T-helper 1 cell treated with Interleukin-12 subunit alpha and Interleukin-12 subunit beta and Interleukin-4 antibody, amounts not matched to agents 30 ng/mL and 1 ng/mL, for 36 hours (primary cell): ENCODE measurements at regions not wholly inside any gene's neighbourhood (a gene's known extent, or its start where the extent isn't known, plus 50 kb on each side); places are given as distances from the start of the nearest gene placed in this dataset.

Source experiments
- intact Hi-C: fragments of 100-400 bp; cut with micrococcal nuclease; formaldehyde crosslinking; loops from one replicate; pipeline ENCODE4 v1.15.1; 2024

DNA sequence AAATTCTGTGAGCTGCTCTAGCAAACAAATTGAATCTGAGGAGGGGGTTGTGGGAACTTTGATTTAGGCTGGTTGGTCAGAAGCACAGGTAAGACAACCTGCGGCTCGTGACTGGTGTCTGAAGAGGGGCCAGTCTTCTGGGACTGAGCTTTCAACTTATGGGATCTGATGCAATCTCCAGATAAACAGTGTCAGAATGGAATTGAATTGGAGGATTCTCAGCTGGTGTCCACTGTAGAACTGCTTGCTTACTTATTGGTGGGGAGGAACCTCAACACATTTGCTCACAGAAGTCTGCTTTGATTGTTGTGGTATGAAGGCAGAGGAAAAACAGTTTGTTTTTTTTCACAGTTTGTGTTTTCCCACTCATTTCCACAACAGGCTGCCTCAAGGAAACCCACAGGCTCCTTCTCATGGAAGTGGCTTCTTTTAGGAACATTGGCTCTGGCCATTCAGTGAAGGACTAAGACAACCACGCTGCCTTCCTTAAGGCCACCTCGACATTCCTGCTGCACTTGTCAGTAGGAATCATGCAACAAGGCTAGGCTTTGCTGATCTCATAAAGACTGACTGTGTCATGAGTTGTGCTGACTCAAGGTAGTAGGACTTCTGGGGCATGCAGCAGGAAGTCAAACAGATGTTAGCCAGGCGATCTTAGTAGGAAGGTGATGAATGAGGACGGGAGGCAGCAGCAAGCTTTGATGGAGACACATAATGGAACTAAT, 104.7 kb downstream of the TSN start:
- intact Hi-C loops: no loop called here

DNA sequence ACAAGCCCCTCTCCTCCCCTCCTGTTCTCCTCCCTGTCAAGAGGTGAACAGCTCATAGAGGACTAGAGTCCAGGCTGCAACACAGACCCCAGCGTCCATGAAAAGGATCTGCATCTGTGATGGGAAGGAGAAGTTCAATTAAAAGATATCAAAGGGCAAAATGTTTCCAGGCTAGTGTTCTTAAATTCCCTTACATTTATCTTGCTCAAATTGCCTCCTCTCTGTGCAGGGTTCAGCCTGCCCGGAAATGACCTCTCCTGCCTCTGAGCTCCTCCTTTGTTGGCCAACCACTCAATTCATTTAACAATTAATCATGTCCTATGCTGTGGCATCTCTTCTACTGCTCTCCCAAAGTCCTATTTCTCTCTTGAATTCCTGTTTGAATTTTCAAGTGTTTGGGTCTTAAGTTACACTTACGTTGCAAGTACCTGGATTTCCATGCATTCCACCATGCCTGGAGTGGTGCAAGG, 105.3 kb downstream of the TSN start:
- intact Hi-C loops: no loop called here

DNA sequence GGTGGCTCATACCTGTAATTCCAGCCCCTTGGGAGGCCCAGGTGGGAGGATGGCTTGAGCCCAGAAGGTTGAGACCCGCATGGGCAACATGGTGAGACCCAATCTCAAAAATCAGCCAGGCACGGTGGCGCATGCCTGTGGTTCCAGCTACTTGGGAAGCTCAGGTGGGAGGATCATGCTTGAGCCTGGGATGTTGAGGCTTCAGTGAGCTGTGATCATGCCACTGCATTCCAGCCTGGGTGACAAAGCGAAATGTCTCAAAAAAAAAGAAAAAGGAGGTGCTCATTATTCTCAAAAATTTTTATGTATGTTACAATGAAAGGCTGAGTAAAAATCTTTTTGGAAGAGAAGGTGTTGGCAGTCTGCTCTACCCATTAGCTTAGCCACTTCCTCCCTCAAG, 106.8 kb downstream of the TSN start:
- intact Hi-C loops: no loop called here

- intact Hi-C loops: no loop called here
Measured at GRCh38 chr2:121865914-121866313, 110.5 kb downstream of the TSN start.

DNA sequence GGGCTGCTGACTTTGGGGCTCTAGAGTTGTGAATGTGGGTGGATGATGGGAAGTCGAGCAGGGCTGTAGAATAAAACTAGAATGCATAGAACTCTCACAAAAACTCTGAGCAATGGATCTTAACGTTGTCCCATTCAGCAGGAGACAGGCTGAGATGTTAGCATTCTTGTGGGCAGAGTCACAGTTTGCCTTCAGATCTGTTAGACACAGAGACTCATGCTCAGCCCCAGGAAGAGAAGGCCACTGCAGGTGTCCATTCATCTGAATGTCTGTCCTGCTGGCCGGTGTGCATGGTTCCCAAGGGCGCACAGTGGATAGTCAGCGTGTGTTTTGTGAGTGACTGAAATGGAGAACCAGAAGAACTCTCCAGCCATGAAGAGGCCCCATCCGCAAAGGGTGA, 111.3 kb downstream of the TSN start:
- intact Hi-C loops: no loop called here

- intact Hi-C loops: no loop called here
Measured at GRCh38 chr2:121868652-121869051, 113.2 kb downstream of the TSN start.

DNA sequence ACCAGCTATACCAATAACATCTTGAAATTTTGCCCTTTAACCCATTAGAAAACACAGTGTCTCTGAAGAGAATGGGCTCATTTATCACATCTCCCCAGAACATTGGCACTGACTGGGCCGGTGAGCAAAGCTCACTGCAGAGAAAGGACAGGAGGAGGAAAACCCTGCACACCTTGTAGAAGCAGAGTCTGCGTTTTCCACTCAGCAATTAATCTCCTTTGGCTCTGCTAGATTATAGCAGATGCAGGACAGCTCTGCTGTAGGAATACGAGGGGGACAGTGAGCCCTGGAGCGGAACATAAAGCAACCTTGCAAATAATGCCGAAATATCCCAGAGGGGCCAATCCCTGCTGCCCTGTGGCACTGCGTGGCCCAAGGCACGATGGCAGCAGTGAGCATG, 113.9 kb downstream of the TSN start:
- intact Hi-C loops: no loop called here

- intact Hi-C loops: no loop called here
Measured at GRCh38 chr2:121869873-121870272, 114.4 kb downstream of the TSN start.

DNA sequence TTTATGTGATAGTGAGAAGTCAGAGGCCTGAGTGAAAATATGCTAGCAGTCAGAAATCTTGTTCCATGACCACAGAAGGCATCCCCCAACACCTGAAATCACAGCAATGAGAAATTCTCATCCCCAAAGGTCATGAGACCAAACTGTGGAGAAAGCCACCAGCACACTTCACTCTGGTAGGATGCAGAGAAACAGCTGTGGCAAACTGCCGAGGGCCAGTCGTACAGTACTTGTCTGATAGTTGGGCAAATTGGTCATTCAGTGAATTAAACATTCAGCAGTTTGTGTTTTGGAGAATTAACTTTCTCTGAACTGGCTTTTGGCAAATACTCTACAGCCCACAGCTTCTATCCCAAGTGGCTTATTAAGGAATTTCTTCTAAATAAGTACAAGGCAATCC, 117.2 kb downstream of the TSN start:
- intact Hi-C loops: no loop called here

- intact Hi-C loops: no loop called here
Measured at GRCh38 chr2:121873864-121874263, 118.4 kb downstream of the TSN start.

DNA sequence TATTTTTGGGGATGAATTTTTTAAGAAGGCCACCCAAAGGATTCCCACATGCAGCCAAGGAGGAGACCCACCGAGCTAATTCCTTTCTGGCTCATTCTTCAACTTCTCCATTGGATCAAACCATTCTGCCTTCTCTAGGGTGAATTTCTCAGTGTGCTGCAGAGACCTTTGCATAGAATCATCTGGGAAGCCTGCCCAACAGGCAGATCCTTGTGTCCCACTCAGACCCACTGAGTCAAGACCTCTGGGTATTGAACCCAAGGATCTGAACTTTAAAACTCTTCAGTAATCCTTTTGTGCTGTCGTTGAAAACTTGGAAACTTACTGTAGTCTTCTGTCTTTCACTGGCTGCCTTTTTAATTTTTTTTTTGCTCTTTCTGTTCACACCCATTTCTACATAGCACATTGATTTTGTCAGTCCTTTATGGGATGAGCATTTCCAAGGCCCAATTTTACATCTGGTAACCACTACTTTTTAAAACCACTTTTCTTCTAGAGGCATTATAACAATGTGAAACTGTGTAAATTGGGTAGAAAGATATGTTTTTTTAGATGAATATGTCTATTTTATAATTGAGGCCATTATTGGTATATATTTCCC, 120.2 kb downstream of the TSN start:
- intact Hi-C loops: no loop called here

DNA sequence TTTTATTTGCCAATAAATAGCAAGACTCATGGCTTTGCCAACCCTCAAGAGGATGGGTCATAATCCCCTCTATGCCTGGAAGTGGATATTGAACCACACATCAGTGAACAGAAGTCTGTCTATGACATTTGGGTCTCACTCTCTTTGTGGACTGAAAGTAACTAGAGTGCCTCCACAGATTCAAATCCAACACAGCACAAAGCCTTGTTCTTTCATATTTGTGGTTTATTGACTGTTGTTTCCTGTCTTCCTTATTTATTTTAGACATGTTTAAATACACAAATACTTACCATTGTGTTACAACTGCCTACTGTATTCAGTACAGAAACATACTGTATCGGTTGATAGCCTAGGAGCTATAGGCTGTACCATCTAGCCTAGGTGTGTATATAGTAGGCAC, 121.9 kb downstream of the TSN start:
- intact Hi-C loops: no loop called here

- intact Hi-C loops: no loop called here
Measured at GRCh38 chr2:121880283-121880682, 124.8 kb downstream of the TSN start.

DNA sequence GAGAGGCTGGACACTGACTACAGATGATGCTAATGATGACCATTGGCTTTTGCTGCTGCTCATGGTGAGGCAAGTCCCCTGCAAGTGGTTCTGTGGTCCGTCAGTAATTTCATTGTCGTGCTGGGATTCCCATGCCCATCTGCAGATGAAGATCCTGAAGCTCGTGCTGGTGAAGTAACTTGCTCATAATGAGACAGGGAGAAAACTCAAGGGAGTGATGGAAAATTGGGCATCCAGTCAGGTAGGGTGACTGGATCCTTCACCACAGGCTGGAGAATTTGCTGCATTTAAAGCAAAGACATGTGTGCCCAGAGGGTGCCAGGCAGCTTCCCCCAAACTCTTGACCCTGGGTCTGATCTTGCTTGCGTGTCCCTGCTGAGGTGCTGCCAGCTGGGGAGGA, 125.6 kb downstream of the TSN start:
- intact Hi-C loops: no loop called here

DNA sequence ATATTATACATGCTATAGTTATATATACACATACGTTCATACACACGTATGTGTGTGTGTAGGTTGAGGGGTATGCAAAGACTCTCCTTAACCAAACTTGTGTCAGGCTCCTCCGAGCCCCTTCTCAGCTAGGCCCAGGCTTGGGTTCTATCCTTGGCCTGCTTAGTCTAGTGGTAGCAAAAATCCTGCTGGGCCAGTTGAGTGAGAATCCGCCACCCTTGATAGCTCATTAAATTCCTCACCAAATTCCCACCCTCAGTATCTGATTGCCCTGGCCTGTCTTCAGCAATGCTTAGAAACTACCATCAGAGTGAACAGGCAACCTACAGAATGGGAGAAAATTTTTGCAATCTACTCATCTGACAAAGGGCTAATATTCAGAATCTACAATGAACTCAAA, 126.5 kb downstream of the TSN start:
- intact Hi-C loops: no loop called here

GRCh38 chr2:121884078-121884477, 128.6 kb downstream of the TSN start:
- intact Hi-C loops: no loop called here

- intact Hi-C loops: no loop called here
Measured at GRCh38 chr2:121884511-121884921, 129.1 kb downstream of the TSN start.

- intact Hi-C loops: no loop called here
Measured at GRCh38 chr2:121886059-121886458, 130.6 kb downstream of the TSN start.

DNA sequence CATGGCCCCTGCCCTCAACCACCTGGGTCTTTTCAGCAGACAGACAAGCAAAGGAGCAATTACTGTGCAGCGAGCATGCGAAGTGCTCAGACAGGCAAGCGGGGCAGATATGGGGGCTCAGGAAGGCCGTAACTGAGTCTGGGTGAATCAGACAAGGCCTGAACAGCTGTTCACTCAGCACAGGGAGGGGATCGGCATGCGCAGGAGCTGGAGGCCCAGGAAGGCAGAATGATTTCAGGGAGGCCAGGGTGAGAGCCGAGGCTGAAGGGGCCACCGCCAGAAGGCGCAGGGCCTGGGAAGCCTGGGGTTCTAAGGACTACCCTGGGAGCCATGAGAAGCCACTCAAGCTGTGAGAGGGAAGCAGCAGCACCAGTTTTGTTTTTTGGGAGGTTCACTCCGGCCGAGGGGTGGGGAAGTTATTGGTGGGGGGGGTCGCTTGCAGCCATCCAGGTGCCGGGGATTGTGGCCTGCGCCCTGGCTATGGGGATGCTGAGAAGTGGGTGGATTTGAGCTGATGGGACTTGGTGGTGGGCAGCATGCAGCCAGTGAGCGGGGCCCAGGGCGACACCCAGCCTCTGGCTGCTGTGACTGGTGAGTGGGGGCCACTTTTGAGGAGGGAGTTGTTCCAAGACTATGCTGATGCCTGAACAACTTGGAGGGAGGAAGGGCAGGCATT, 132.2 kb downstream of the TSN start:
- intact Hi-C loops: no loop called here

DNA sequence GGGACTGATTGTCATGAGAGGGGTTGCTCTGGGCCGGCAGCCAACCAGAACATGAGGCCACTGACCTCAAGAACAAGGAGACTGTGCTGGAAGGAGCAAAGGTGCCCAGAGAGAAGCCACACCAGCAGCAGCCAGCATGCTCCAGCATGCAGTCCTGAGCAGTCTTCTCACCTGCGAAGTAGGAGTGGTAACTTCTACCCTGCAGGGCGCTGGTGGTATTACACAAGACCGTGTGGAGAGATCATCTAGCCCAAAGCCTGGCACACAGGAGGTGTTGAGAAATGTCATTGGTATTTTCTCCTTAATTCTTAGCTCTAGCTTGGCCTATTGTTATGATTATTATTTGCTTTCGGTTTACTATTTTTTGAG, 132.7 kb downstream of the TSN start:
- intact Hi-C loops: no loop called here

- intact Hi-C loops: no loop called here
Measured at GRCh38 chr2:121890041-121890440, 134.6 kb downstream of the TSN start.

DNA sequence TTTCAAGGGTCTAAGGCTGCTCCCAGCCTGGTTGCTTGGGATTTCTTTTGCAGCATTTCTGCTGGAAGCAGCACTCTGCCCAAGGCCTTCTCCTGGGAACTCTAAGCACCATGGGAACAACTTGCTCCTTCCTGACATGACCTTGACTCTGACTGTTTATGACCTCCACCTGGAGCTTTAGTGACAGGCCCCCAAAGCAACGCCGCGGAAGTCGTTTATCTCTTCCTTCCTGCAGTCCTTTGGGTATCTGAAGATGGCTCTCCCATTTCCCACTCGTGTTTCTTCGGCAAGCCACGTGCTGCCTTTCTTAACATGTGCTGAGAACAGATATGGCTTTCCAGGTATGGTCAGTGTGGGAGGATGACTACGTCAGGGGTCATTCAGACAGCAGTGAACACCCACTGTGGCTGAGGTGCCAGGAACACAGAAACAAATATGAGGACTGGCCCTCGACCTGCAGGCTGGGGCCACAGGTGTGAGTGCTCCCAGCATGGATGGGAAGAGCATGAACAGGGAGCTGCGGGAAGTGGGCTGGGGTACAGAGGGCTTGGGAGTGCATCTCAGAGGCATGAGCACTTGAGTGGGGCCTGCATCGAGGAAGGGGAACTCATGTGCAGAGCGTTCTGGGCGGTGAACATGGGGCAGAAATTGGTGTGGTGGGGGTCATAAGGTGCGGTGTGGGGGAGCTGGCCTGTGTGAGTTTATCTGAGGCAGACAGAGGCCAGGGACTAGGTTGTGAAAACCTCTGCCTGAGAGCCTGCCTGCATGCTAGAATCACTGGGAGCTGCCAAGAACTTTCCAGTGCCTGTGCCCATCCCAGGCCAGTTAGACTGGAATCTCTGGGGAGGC, 140.5 kb downstream of the TSN start:
- intact Hi-C loops: no loop called here
